GM23248 (cell line): ENCODE measurements at regions not wholly inside any gene's neighbourhood (a gene's known extent, or its start where the extent isn't known, plus 50 kb on each side); places are given as distances from the start of the nearest gene placed in this dataset.

Experiments
- DNase-seq: peaks from one replicate; pipeline ENCODE4 v3.0.0-alpha.2; 2015
- H2AFZ ChIP-seq: fragments of 200-600 bp; sonication (generic); 2 replicates; pipeline ENCODE4 v1.6.1; 2016; ENCODE audit warnings: antibody characterized with exemption
- H3F3A ChIP-seq: fragments of 200-600 bp; sonication (generic); 2 replicates; pipeline ENCODE4 v1.6.1; 2016; ENCODE audit warnings: mild to moderate bottlenecking, antibody characterized with exemption, mixed run types; ENCODE audit not compliant: insufficient read depth
- H3K27ac ChIP-seq: fragments of 200-600 bp; sonication (generic); 2 replicates; pipeline ENCODE4 v1.5.1; 2016; ENCODE audit warnings: mild to moderate bottlenecking
- H3K27me3 ChIP-seq: fragments of 200-600 bp; sonication (generic); replicated peaks from 2 replicates; pipeline ENCODE4 v1.6.1; 2016; ENCODE audit warnings: mild to moderate bottlenecking; ENCODE audit not compliant: insufficient read depth
- H3K36me3 ChIP-seq: fragments of 200-600 bp; sonication (generic); 2 replicates; pipeline ENCODE4 v1.6.1; 2016; ENCODE audit warnings: low read depth, mild to moderate bottlenecking
- H3K4me1 ChIP-seq: fragments of 200-600 bp; sonication (generic); 2 replicates; pipeline ENCODE4 v1.6.1; 2016; ENCODE audit warnings: mild to moderate bottlenecking; ENCODE audit not compliant: insufficient read depth
- H3K4me2 ChIP-seq: fragments of 200-600 bp; sonication (generic); one replicate; pipeline ENCODE4 v1.6.1; 2016; ENCODE audit warnings: mild to moderate bottlenecking; ENCODE audit not compliant: unreplicated experiment
- H3K4me3 ChIP-seq: fragments of 200-600 bp; sonication (generic); 2 replicates; pipeline ENCODE4 v1.5.1; 2016; ENCODE audit warnings: mild to moderate bottlenecking
- H3K79me2 ChIP-seq: fragments of 200-600 bp; sonication (generic); 2 replicates; pipeline ENCODE4 v1.6.1; 2016; ENCODE audit warnings: mild to moderate bottlenecking; ENCODE audit not compliant: insufficient read depth
- H3K9ac ChIP-seq: fragments of 200-600 bp; sonication (generic); 2 replicates; pipeline ENCODE4 v1.6.1; 2016; ENCODE audit warnings: mild to moderate bottlenecking
- H3K9me2 ChIP-seq: fragments of 200-600 bp; sonication (generic); 2 replicates; pipeline ENCODE4 v1.6.1; 2016; ENCODE audit warnings: mixed run types, mild to moderate bottlenecking, moderate library complexity; ENCODE audit not compliant: insufficient read depth
- H3K9me3 ChIP-seq: fragments of 200-600 bp; sonication (generic); one replicate; pipeline ENCODE4 v1.6.1; 2017; ENCODE audit warnings: low read depth
- H4K20me1 ChIP-seq: fragments of 200-600 bp; sonication (generic); 2 replicates; pipeline ENCODE4 v1.6.0; 2016; ENCODE audit not compliant: insufficient read depth
- EZH2 ChIP-seq: fragments of 200-600 bp; sonication (generic); IDR thresholded peaks from 2 replicates; pipeline ENCODE4 v1.6.1; 2018; ENCODE audit warnings: antibody characterized with exemption, mild to moderate bottlenecking; ENCODE audit not compliant: insufficient read depth, poor library complexity, severe bottlenecking
- EZH2phosphoT487 ChIP-seq: fragments of 200-600 bp; sonication (generic); IDR thresholded peaks from 2 replicates; pipeline ENCODE4 v1.6.1; 2018; ENCODE audit warnings: antibody characterized with exemption, moderate library complexity, mild to moderate bottlenecking, low read depth; ENCODE audit not compliant: insufficient read depth
- WGBS, 2 experiments: methylation state at CpG; one replicate each; pipeline ENCODE4 v1.1.6; 2015 to 2017; ENCODE audit warnings: low lambda C conversion rate in 2 of 2, low coverage in 1 of 2; ENCODE audit errors: missing lambda C conversion rate in 2 of 2; 5-methylcytosine and 5-hydroxymethylcytosine counted together
- in situ Hi-C: fragments of 300-500 bp; cut with MboI; formaldehyde crosslinking; loops from 2 replicates; pipeline ENCODE4 v1.15.0; 2020

- TF ChIP-seq EZH2, result no peak
- TF ChIP-seq EZH2phosphoT487, result no peak
- DNase-seq, result no peak
- H3K9ac ChIP-seq, result no peak overlapping the region
- no peak overlapping the region for H3K4me2 ChIP-seq
- no peaks in the 10 kb centered on the region for H3F3A ChIP-seq
- H3K27ac ChIP-seq, result no peak overlapping the region
- no peaks in the 10 kb centered on the region for H3K36me3 ChIP-seq
- 25 to 27% methylated on average over 1 of the region's 1 CpG for WGBS, 2 experiments
- in situ Hi-C loops, result no loop called here
- H3K9me2 ChIP-seq, result no peaks in the 10 kb centered on the region
- no peaks in the 10 kb centered on the region for H3K79me2 ChIP-seq
- no peaks in the 10 kb centered on the region for H3K9me3 ChIP-seq
- no peaks in the 10 kb centered on the region for H4K20me1 ChIP-seq
- H3K4me3 ChIP-seq, result no peak overlapping the region
- no peaks in the 10 kb centered on the region for H3K4me1 ChIP-seq
- H3K27me3 ChIP-seq, result no peaks in the 10 kb centered on the region
- no peak overlapping the region for H2AFZ ChIP-seq
Measured at GRCh38 chr3:103126115-103126514, 691.3 kb downstream of the ZPLD1 start.

GRCh38 chr3:103127098-103127630, 692.3 kb downstream of the ZPLD1 start:
- Histone ChIP-seq H3K9ac (no peak overlapping the region), H3K79me2 (no peaks in the 10 kb centered on the region), H3K4me1 (no peaks in the 10 kb centered on the region), H3K36me3 (no peaks in the 10 kb centered on the region), H4K20me1 (no peaks in the 10 kb centered on the region), H2AFZ (no peak overlapping the region), H3K9me3 (no peaks in the 10 kb centered on the region), H3K9me2 (no peaks in the 10 kb centered on the region), H3F3A (no peaks in the 10 kb centered on the region), H3K27ac (no peak overlapping the region), H3K4me2 (no peak overlapping the region), H3K4me3 (no peak overlapping the region), H3K27me3 (no peaks in the 10 kb centered on the region)
- in situ Hi-C loops, result no loop called here
- no peak for DNase-seq
- WGBS, 2 experiments, result 42 to 49% methylated on average over 5 of the region's 5 CpGs
- TF ChIP-seq EZH2 (no peak), EZH2phosphoT487 (no peak)

GRCh38 chr3:103127737-103128136, 692.9 kb downstream of the ZPLD1 start:
- H3K79me2 ChIP-seq, result no peaks in the 10 kb centered on the region
- no peak overlapping the region for H2AFZ ChIP-seq
- no peak overlapping the region for H3K27ac ChIP-seq
- in situ Hi-C loops, result no loop called here
- no peaks in the 10 kb centered on the region for H3K36me3 ChIP-seq
- no peak overlapping the region for H3K9ac ChIP-seq
- H3K4me2 ChIP-seq, result no peak overlapping the region
- no peaks in the 10 kb centered on the region for H3K27me3 ChIP-seq
- no peaks in the 10 kb centered on the region for H3K9me2 ChIP-seq
- no peak overlapping the region for H3K4me3 ChIP-seq
- no peaks in the 10 kb centered on the region for H4K20me1 ChIP-seq
- H3F3A ChIP-seq, result no peaks in the 10 kb centered on the region
- no peak for DNase-seq
- TF ChIP-seq EZH2phosphoT487 (no peak), EZH2 (no peak)
- no peaks in the 10 kb centered on the region for H3K4me1 ChIP-seq
- no peaks in the 10 kb centered on the region for H3K9me3 ChIP-seq
- WGBS, 2 experiments, result 15 to 17% methylated on average over 1 of the region's 1 CpG

- Histone ChIP-seq H3K36me3 (no peaks in the 10 kb centered on the region), H3K4me2 (no peak overlapping the region), H3K4me3 (no peak overlapping the region), H3K9me2 (no peaks in the 10 kb centered on the region), H4K20me1 (no peaks in the 10 kb centered on the region), H2AFZ (no peak overlapping the region), H3K4me1 (no peaks in the 10 kb centered on the region), H3F3A (no peaks in the 10 kb centered on the region), H3K79me2 (no peaks in the 10 kb centered on the region), H3K9me3 (no peaks in the 10 kb centered on the region), H3K27me3 (no peaks in the 10 kb centered on the region), H3K27ac (no peak overlapping the region), H3K9ac (no peak overlapping the region)
- TF ChIP-seq EZH2phosphoT487, result no peak
- no peak for TF ChIP-seq EZH2
- 25 to 43% methylated on average over 1 of the region's 1 CpG for WGBS, 2 experiments
- DNase-seq, result no peak
- in situ Hi-C loops, result no loop called here
Measured at GRCh38 chr3:103134023-103134724, 699.4 kb downstream of the ZPLD1 start.

GRCh38 chr3:103136621-103137020, 701.8 kb downstream of the ZPLD1 start:
- Histone ChIP-seq H3K9ac (no peak overlapping the region), H3K79me2 (no peaks in the 10 kb centered on the region), H3K27me3 (no peaks in the 10 kb centered on the region), H3K36me3 (no peaks in the 10 kb centered on the region), H3K9me3 (no peaks in the 10 kb centered on the region), H4K20me1 (no peaks in the 10 kb centered on the region), H3K4me3 (no peak overlapping the region), H3K4me2 (no peak overlapping the region), H3K27ac (no peak overlapping the region), H3K9me2 (no peaks in the 10 kb centered on the region), H2AFZ (no peak overlapping the region), H3F3A (no peaks in the 10 kb centered on the region), H3K4me1 (no peaks in the 10 kb centered on the region)
- TF ChIP-seq EZH2phosphoT487 (no peak), EZH2 (no peak)
- in situ Hi-C loops, result no loop called here
- no peak for DNase-seq
